Adipose tissue (tissue), 3 donors: ENCODE measurements at regions not wholly inside any gene's neighbourhood (a gene's known extent, or its start where the extent isn't known, plus 50 kb on each side); places are given as distances from the start of the nearest gene placed in this dataset.
"Not testable (repeated sequence)": the region's sequence is repeated elsewhere in the genome, so short reads cannot be mapped to it uniquely, and the experiment has no call there.

Experiments
- H3K27ac ChIP-seq: one replicate; pipeline ENCODE4 v1.5.1; 2013; ENCODE audit warnings: low read depth, low read length
- WGBS, 3 donors: extraction: QIAGEN DNeasy Blood & Tissue Kit; methylation state at CpG; one replicate each; pipeline ENCODE4 v1.1.7; 2013; 5-methylcytosine and 5-hydroxymethylcytosine counted together
- donor health status: healthy with polysubstance abuse.
- donor health status: Bipolar disorder and iron deficiency.
- donor health status: healthy.

DNA sequence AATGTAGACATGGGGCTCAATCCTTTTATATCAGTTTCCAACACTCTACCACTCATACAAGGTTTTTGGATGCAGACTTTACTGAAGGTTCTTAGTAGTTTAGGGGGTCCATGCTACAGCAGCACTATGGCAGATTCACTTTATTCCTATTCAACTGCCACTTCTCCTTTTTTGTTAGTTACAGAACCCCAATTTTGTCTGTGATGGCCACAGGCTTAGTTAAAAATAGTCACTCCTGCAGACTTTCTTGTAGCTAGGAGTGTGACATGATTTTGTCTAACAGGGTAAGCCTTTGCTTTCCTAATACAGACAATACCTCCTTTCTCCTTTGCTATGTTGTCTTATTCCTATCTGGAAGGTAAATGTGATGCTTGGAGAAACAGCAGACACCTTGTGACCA lies 90.0 kb upstream of the SLC24A3 start:
- no peak overlapping the region for H3K27ac ChIP-seq

GRCh38 chr20:19125508-19125907 lies 86.9 kb upstream of the SLC24A3 start:
- WGBS, 3 donors = 70 to 78% (median 72%) methylated on average over 1 of the region's 1 CpG
- H3K27ac ChIP-seq = no peak overlapping the region

DNA sequence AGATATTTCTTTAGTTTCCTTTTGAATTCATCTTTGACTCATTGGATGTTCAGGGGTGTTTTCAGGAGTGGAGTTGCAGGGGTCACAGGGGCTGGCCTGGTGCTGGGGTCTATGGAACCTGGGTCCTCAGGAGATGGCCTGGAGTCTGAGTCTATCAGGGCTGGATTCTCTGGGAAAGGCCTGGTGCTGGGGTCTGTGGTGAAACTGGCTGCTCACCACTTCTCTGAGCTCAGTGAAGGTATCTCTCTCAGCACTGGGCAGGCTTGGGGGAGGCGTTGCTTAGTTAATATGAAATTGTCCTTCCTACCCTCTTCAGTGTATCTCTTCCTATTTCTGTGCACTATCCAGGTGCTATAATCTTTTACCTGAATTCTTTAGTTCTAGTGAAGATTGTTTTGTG lies 83.1 kb upstream of the SLC24A3 start:
- no peak overlapping the region for H3K27ac ChIP-seq

DNA sequence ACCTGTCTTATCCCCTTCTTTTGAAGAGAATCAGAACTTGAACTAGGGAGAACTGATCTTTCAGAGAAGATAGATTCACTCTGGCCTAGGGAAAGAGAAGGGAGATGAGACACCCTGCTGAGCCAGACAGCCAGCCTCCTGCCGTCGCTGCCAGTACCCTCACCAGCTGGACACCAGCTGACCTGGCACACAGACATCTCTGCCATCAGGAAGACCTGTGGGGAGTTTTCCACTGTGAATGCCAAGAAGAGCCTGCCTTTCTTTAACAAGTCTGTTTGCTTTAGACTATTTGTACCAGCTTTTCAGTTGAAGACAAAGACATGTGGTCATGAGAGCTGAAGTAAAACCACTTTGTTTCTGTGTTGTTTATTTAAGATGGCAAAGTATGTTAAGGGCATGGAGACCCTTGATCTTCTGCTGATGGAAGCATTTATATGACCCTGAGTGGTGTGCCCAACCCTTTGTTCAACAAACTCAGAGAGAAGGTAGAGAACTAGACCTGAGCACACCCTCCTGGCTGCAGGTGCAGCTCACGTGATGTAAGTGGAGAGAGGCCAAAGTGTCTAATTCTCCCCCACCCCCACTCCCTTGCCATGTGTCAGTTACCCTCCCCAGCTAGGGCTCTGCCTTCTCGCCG lies 82.3 kb upstream of the SLC24A3 start:
- 38 to 78% (median 63%) methylated on average over 5 of the region's 5 CpGs for WGBS, 3 donors

More for the DNA sequence above, 83.1 kb upstream of the SLC24A3 start:
- 85 to 89% (median 86%) methylated on average over 1 of the region's 1 CpG for WGBS, 3 donors

DNA sequence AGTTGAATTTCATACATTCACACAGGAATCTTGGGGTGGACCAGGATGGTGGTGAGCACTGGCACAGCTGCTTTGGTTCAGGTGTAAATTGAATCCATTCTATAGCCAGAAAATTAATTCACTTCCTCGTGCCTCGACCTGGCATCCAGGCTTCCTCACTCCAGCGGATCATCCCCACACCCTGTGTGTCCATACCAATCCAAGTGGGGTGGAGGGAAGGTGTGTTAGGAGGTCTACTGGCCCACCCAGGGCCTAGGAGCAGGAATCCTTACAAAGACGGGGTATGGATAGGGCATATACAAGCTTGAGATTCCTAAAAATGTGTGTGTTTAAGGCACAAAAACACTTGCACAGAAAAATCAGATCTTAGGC lies 81.8 kb upstream of the SLC24A3 start:
- WGBS, 3 donors = 83 to 90% (median 87%) methylated on average over 4 of the region's 4 CpGs
- H3K27ac ChIP-seq = no peak overlapping the region

More for the DNA sequence above, 82.3 kb upstream of the SLC24A3 start:
- no peak overlapping the region for H3K27ac ChIP-seq

- no peak overlapping the region for H3K27ac ChIP-seq
- WGBS, 3 donors = 41 to 79% (median 70%) methylated on average over 3 of the region's 3 CpGs
Measured at GRCh38 chr20:19137641-19138040, 74.8 kb upstream of the SLC24A3 start.

- no peak overlapping the region for H3K27ac ChIP-seq
- WGBS, 3 donors = 69 to 85% (median 78%) methylated on average over 1 of the region's 1 CpG
Measured at GRCh38 chr20:19138758-19139157, 73.7 kb upstream of the SLC24A3 start.

- 77 to 86% (median 82%) methylated on average over 2 of the region's 2 CpGs for WGBS, 3 donors
- not testable (repeated sequence) for H3K27ac ChIP-seq
Measured at GRCh38 chr20:19139584-19139983, 72.9 kb upstream of the SLC24A3 start.

DNA sequence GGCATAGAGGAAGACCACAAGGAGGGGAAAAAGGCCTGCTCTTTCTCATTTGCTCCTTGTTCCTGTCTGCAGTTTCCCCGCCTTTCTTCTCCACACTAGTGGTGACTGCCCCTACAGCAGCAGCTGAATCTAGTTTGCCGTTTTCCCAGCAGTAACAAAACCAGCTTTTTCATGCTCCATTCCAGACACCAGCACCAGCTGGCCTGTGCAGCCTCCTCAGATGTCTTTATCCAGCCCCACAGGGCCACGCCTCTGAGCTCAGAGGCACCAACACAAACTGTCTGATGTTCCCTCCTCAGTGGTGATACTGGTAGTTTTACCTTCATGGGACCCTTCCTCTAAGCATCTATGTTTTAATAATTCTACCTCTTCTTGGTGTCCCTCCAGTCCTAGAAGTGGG lies 70.4 kb upstream of the SLC24A3 start:
- H3K27ac ChIP-seq = no peak overlapping the region
- WGBS, 3 donors = 76 to 86% (median 80%) methylated on average over 3 of the region's 3 CpGs

GRCh38 chr20:19143890-19144289 lies 68.6 kb upstream of the SLC24A3 start:
- H3K27ac ChIP-seq = no peak overlapping the region
- WGBS, 3 donors = 93 to 96% (median 95%) methylated on average over 2 of the region's 2 CpGs

GRCh38 chr20:19161336-19161735 lies 51.1 kb upstream of the SLC24A3 start:
- 92 to 98% (median 97%) methylated on average over 1 of the region's 1 CpG for WGBS, 3 donors
- H3K27ac ChIP-seq = no peak overlapping the region
